ENCODE measurements at regions not wholly inside any gene's neighbourhood (a gene's known extent, or its start where the extent isn't known, plus 50 kb on each side); places are given as distances from the start of the nearest gene placed in this dataset.

DNA sequence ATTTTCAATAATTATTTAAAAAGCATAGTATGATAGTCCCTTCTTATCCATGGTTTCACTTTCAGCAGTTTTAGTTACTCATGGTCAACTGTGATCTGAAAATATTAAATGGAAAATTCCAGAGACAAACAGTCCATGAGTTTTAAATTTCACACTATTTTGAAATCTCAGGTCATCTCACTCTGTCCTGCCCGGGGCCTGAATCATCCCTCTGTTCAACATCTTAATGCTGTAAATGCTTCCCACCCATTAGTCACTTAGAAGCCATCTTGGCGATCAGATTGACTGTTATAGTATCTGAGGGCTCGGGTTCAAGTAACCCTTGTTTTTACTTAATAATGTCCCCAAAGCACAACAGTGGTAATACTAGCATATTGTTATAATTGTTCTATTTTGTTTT, 1509.3 kb downstream of the FAM181B start:
- no peak for DNase-seq
- 55 to 64% (median 59%) methylated on average over 3 of the region's 3 CpGs for WGBS, 3 donors
- intact Hi-C loops (cut with DNase I): no loop called here
- Histone ChIP-seq H3K4me3 (no peak overlapping the region), H3K9me3 (no peaks in the 10 kb centered on the region), H3K4me1 (ENCODE audit: insufficient read depth) (no peaks in the 10 kb centered on the region), H3K27ac (no peak overlapping the region), H3K27me3 (no peaks in the 10 kb centered on the region), H3K36me3 (no peaks in the 10 kb centered on the region)
- no peak for TF ChIP-seq EP300 (IDR thresholded peaks at IDR 0.05)
- no peak for TF ChIP-seq POLR2A (IDR thresholded peaks at IDR 0.05)
- TF ChIP-seq, protein P1, sequence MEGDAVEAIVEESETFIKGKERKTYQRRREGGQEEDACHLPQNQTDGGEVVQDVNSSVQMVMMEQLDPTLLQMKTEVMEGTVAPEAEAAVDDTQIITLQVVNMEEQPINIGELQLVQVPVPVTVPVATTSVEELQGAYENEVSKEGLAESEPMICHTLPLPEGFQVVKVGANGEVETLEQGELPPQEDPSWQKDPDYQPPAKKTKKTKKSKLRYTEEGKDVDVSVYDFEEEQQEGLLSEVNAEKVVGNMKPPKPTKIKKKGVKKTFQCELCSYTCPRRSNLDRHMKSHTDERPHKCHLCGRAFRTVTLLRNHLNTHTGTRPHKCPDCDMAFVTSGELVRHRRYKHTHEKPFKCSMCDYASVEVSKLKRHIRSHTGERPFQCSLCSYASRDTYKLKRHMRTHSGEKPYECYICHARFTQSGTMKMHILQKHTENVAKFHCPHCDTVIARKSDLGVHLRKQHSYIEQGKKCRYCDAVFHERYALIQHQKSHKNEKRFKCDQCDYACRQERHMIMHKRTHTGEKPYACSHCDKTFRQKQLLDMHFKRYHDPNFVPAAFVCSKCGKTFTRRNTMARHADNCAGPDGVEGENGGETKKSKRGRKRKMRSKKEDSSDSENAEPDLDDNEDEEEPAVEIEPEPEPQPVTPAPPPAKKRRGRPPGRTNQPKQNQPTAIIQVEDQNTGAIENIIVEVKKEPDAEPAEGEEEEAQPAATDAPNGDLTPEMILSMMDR (IDR thresholded peaks at IDR 0.05): no peak

DNA sequence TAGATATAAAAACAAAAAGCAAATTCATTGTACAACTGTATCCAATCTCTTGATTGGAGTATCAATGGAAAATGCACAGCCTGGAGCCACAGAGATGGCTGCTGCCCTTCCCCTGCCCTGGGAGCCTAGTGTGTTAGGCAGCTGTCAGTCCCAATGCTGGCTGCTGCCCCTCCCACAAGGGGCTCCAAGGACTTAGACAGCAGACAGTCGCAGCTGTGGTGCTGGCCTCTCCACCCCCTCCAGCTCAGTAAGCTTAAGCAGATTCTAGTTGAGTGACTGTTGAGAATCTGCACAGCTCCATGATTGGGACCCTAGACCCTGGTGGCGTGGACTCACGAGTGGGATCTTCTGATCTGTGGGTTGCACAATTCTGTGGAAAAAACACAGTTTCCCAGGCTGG, 1511.2 kb downstream of the FAM181B start:
- TF ChIP-seq, protein P1 (IDR thresholded peaks at IDR 0.05): no peak
- TF ChIP-seq POLR2A (IDR thresholded peaks at IDR 0.05) (no peak), EP300 (IDR thresholded peaks at IDR 0.05) (no peak)

DNA sequence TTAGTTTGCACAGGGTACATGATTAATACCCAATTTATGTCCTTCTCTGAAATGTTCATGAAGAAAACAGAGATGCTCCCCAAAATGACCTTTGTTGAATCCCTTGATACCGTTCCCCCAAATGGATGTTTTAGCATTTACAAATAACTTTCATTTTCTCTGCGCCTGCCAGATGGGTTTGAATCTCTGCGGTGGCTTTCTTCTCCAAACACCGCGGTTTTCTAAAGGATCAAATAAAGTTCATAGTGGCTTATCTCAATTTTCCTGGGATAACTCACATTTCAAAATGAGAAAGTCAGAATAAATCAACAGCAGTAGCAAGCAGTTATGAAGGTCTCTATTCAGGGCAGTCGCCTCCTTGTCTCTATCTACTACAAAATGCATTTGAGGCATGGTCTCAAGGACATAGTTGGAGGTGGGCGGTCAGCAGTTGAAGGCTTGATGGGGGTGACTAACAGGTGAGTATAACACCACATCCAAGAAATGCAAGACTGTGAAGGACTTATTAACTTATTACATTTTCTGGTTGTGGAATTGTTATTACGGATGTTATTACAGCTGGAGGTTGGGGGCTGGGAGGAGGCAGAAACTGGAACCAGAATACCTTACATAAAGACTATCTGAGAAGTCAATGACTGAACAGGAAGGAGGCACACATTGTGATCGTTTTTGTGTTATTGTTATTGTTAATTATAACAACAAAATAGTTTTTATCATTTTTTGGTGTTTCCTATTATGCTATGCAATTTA, 1513.3 kb downstream of the FAM181B start:
- Histone ChIP-seq H3K27ac (no peak overlapping the region), H3K9me3 (no peaks in the 10 kb centered on the region), H3K27me3 (no peaks in the 10 kb centered on the region), H3K4me3 (peak overlapping the region; percentile 6), H3K36me3 (no peaks in the 10 kb centered on the region), H3K4me1 (ENCODE audit: insufficient read depth) (no peaks in the 10 kb centered on the region)
- WGBS, 3 donors: 6 to 9% (median 9%) methylated on average over 9 of the region's 9 CpGs
- intact Hi-C loops (cut with DNase I): no loop called here
- no peak for DNase-seq
- TF ChIP-seq, protein P1 (IDR thresholded peaks at IDR 0.05): no peak
- TF ChIP-seq POLR2A (IDR thresholded peaks at IDR 0.05) (no peak), EP300 (IDR thresholded peaks at IDR 0.05) (no peak)

More for the DNA sequence above, 1511.2 kb downstream of the FAM181B start:
- Histone ChIP-seq H3K9me3 (no peaks in the 10 kb centered on the region), H3K27me3 (no peaks in the 10 kb centered on the region), H3K4me3 (no peak overlapping the region), H3K4me1 (ENCODE audit: insufficient read depth) (no peaks in the 10 kb centered on the region), H3K27ac (no peak overlapping the region), H3K36me3 (no peaks in the 10 kb centered on the region)
- 92 to 95% (median 94%) methylated on average over 3 of the region's 3 CpGs for WGBS, 3 donors
- DNase-seq: no peak
- intact Hi-C loops (cut with DNase I): no loop called here

DNA sequence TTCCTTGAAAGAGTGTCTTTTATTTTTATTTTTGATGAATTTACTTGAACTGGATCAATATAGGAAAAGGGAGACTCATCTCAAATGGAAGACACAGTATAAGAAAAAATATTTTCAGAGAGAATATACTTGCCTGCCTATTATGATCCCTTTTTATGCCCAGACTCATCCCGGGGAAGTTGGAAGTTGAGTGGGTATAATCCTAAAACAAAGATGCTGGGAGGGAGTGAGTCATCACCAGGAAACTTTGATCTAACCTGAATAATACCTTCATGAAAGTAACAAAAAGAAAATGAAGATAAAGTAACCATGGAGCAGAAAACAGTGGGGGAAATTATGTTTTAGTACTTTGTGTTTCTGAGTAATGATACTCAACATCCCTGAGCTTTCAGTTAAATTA, 1514.0 kb downstream of the FAM181B start:
- intact Hi-C loops (cut with DNase I): no loop called here
- TF ChIP-seq EP300 (IDR thresholded peaks at IDR 0.05): no peak
- TF ChIP-seq, protein P1 (IDR thresholded peaks at IDR 0.05): no peak
- TF ChIP-seq POLR2A (IDR thresholded peaks at IDR 0.05): no peak
- Histone ChIP-seq H3K9me3 (no peaks in the 10 kb centered on the region), H3K4me3 (no peak overlapping the region), H3K27me3 (no peaks in the 10 kb centered on the region), H3K27ac (no peak overlapping the region), H3K4me1 (ENCODE audit: insufficient read depth) (no peaks in the 10 kb centered on the region), H3K36me3 (no peaks in the 10 kb centered on the region)
- WGBS, 3 donors: 9 to 37% (median 16%) methylated on average over 1 of the region's 1 CpG
- no peak for DNase-seq
